ENCODE measurements at regions not wholly inside any gene's neighbourhood (a gene's known extent, or its start where the extent isn't known, plus 50 kb on each side); places are given as distances from the start of the nearest gene placed in this dataset.
A peak's percentile ranks its signal among the peaks of the same experiment; 100 is the strongest.
"Not testable (repeated sequence)": the region's sequence is repeated elsewhere in the genome, so short reads cannot be mapped to it uniquely, and the experiment has no call there.

- TF ChIP-seq PATZ1 (tag by site-specific recombination; IDR thresholded peaks at IDR 0.05) (no peak), ZNF701 (tag by site-specific recombination; IDR thresholded peaks at IDR 0.05) (no peak), ZSCAN5A (tag by site-specific recombination; IDR thresholded peaks at IDR 0.05) (no peak), ZNF529 (tag by site-specific recombination; IDR thresholded peaks at IDR 0.05; ENCODE audit: insufficient replicate concordance) (no peak), ZNF843 (tag by site-specific recombination; IDR thresholded peaks at IDR 0.05) (no peak), ZNF24 (tag by site-specific recombination; IDR thresholded peaks at IDR 0.05) (no peak)
- TF ChIP-seq, protein P1, sequence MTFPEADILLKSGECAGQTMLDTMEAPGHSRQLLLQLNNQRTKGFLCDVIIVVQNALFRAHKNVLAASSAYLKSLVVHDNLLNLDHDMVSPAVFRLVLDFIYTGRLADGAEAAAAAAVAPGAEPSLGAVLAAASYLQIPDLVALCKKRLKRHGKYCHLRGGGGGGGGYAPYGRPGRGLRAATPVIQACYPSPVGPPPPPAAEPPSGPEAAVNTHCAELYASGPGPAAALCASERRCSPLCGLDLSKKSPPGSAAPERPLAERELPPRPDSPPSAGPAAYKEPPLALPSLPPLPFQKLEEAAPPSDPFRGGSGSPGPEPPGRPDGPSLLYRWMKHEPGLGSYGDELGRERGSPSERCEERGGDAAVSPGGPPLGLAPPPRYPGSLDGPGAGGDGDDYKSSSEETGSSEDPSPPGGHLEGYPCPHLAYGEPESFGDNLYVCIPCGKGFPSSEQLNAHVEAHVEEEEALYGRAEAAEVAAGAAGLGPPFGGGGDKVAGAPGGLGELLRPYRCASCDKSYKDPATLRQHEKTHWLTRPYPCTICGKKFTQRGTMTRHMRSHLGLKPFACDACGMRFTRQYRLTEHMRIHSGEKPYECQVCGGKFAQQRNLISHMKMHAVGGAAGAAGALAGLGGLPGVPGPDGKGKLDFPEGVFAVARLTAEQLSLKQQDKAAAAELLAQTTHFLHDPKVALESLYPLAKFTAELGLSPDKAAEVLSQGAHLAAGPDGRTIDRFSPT (tag by site-specific recombination; IDR thresholded peaks at IDR 0.05), result no peak
Measured at GRCh38 chrX:46226422-46226821, 318.8 kb downstream of the ZNF674 start (continued).

- H3K27ac ChIP-seq (ENCODE audit: extremely low read depth, low read depth, low read length); H3K4me3 ChIP-seq (ENCODE audit: low read depth, low read length); CTCF ChIA-PET; H3K36me3 ChIP-seq (ENCODE audit: control insufficient read depth in 2 of 2, insufficient read depth in 1 of 2, low read length in 2 of 2); H3K9me3 ChIP-seq (ENCODE audit: control insufficient read depth, insufficient read depth, low read depth, low read length); H3K4me1 ChIP-seq (ENCODE audit: control insufficient read depth, insufficient read depth, low read length); POLR2A ChIA-PET: not testable (repeated sequence)
- TF ChIP-seq ZNF146 (tag by site-specific recombination; IDR thresholded peaks at IDR 0.05), result peak; percentile 65
Measured at GRCh38 chrX:46223499-46223898, 321.7 kb downstream of the ZNF674 start.

DNA sequence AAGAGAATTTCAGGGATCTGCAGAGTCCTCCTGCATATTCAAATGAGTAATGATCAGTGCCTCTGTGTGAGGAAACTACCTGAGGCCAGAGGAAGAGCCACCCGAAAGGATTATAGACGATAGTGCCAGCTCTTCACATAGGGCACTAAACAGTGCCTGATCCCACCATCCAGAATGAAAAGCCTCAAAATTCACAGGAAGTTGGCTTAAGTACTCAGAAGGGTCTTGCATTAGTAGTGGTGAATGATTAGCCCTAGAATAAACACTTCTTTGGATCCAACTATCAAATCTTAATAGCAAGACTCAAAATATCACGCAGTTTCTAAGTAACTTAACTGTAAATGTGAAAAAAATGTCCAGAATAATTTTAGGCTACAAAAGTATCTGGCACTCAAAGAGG, 324.4 kb downstream of the ZNF674 start:
- no peaks in the 10 kb centered on the region for H3K36me3 ChIP-seq (ENCODE audit: control insufficient read depth in 2 of 2, insufficient read depth in 1 of 2, low read length in 2 of 2)
- H3K4me3 ChIP-seq (ENCODE audit: low read depth, low read length), result no peak overlapping the region
- ChIA-PET POLR2A (no interaction called here), CTCF (interaction anchor here (1.5 kb wide), 1 partner anchor 155 kb away, joined by 4 read pairs; no protein-coding TSS in a partner anchor)
- no peak overlapping the region for H3K27ac ChIP-seq (ENCODE audit: extremely low read depth, low read depth, low read length)
- no peaks in the 10 kb centered on the region for H3K4me1 ChIP-seq (ENCODE audit: control insufficient read depth, insufficient read depth, low read length)
- TF ChIP-seq ZNF19 (tag by site-specific recombination; IDR thresholded peaks at IDR 0.05; ENCODE audit: low read depth), result no peak
- TF ChIP-seq ZNF335 (tag by site-specific recombination; conservative IDR thresholded peaks at IDR 0.05), result no peak
- no peak for TF ChIP-seq ZNF513 (tag by site-specific recombination; IDR thresholded peaks at IDR 0.05)
- no peak for TF ChIP-seq ZBTB20 (tag by site-specific recombination; IDR thresholded peaks at IDR 0.05)
- no peak for TF ChIP-seq SCRT2 (tag by site-specific recombination; IDR thresholded peaks at IDR 0.05)
- no peak for TF ChIP-seq ZNF510 (tag by site-specific recombination; IDR thresholded peaks at IDR 0.05; ENCODE audit: insufficient replicate concordance)
- TF ChIP-seq ZNF266 (tag by site-specific recombination; IDR thresholded peaks at IDR 0.05; ENCODE audit: low read depth), result no peak
- TF ChIP-seq, protein P2, sequence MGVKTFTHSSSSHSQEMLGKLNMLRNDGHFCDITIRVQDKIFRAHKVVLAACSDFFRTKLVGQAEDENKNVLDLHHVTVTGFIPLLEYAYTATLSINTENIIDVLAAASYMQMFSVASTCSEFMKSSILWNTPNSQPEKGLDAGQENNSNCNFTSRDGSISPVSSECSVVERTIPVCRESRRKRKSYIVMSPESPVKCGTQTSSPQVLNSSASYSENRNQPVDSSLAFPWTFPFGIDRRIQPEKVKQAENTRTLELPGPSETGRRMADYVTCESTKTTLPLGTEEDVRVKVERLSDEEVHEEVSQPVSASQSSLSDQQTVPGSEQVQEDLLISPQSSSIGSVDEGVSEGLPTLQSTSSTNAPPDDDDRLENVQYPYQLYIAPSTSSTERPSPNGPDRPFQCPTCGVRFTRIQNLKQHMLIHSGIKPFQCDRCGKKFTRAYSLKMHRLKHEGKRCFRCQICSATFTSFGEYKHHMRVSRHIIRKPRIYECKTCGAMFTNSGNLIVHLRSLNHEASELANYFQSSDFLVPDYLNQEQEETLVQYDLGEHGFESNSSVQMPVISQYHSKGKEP (tag by site-specific recombination; IDR thresholded peaks at IDR 0.05), result no peak
- TF ChIP-seq ZNF501 (tag by site-specific recombination; IDR thresholded peaks at IDR 0.05), result no peak
- TF ChIP-seq ZNF423 (tag by site-specific recombination; IDR thresholded peaks at IDR 0.05), result no peak
- no peak for TF ChIP-seq BCL11A (tag by site-specific recombination; IDR thresholded peaks at IDR 0.05; ENCODE audit: low read depth)
- no peak for TF ChIP-seq MZF1 (tag by site-specific recombination; IDR thresholded peaks at IDR 0.05; ENCODE audit: borderline replicate concordance)
- no peak for TF ChIP-seq ZNF792 (tag by site-specific recombination; IDR thresholded peaks at IDR 0.05)
- TF ChIP-seq ZNF660 (tag by site-specific recombination; IDR thresholded peaks at IDR 0.05), result no peak
- TF ChIP-seq MEIS1 (CRISPR knock-in tag; IDR thresholded peaks at IDR 0.05; ENCODE audit: borderline replicate concordance), result no peak
- H3K9me3 ChIP-seq (ENCODE audit: control insufficient read depth, insufficient read depth, low read depth, low read length), result no peaks in the 10 kb centered on the region; the same call in 1 of the 2 replicates

All from HEK293 (cell line).